BLaER1 (cell line): ENCODE measurements at regions not wholly inside any gene's neighbourhood (a gene's known extent, or its start where the extent isn't known, plus 50 kb on each side); places are given as distances from the start of the nearest gene placed in this dataset.
"Not testable (repeated sequence)": the region's sequence is repeated elsewhere in the genome, so short reads cannot be mapped to it uniquely, and the experiment has no call there.

ENCODE experiments used
- H3K27ac ChIP-seq: shearing (Covaris generic); formaldehyde crosslinking; 2 replicates; pipeline ENCODE4 v1.8.1; 2022
- H3K27me3 ChIP-seq: shearing (Covaris generic); formaldehyde crosslinking; 2 replicates; pipeline ENCODE4 v1.8.1; 2022
- H3K36me3 ChIP-seq: shearing (Covaris generic); formaldehyde crosslinking; 2 replicates; pipeline ENCODE4 v1.8.1; 2022
- H3K4me1 ChIP-seq: shearing (Covaris generic); formaldehyde crosslinking; 2 replicates; pipeline ENCODE4 v1.8.1; 2022
- H3K4me2 ChIP-seq: shearing (Covaris generic); formaldehyde crosslinking; 2 replicates; pipeline ENCODE4 v1.8.1; 2022
- H3K4me3 ChIP-seq: shearing (Covaris generic); formaldehyde crosslinking; 2 replicates; pipeline ENCODE4 v1.8.1; 2022
- H3K9ac ChIP-seq: shearing (Covaris generic); formaldehyde crosslinking; 2 replicates; pipeline ENCODE4 v1.8.1; 2022
- H3K9me3 ChIP-seq: shearing (Covaris generic); formaldehyde crosslinking; 2 replicates; pipeline ENCODE4 v1.8.1; 2022
- H4K20me1 ChIP-seq: shearing (Covaris generic); formaldehyde crosslinking; 2 replicates; pipeline ENCODE4 v1.8.1; 2022
- Cebpa-rat ChIP-seq: shearing (Covaris generic); IDR thresholded peaks from 2 replicates; pipeline ENCODE4 v1.8.1; 2022

DNA sequence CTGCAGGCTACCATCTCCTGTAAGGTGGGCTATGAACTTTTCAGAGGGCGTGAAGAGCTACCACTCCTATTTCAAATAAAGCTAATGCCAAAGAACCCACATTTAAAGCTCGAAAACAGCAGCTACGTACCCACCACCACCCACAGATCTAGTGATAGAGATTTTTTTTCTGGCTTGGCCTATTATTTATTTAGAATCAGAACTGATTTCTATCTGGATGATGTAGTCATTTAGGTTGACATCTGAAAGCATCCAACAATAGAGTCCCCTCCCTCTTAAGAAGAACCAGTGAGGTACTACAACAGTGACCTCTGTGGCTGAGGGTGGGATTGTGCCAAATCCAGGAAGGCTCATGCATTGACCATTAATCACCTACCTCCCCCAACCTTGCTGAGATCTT is 113.8 kb upstream of the ADO start:
- H3K27me3 ChIP-seq: no peaks in the 10 kb centered on the region
- no peak overlapping the region for H3K4me3 ChIP-seq
- TF ChIP-seq Cebpa-rat: no peak
- H3K9ac ChIP-seq: no peak overlapping the region
- H3K36me3 ChIP-seq: no peaks in the 10 kb centered on the region
- H3K4me1 ChIP-seq: peaks cover 53% of the 10 kb centered on the region
- peak overlapping the region; percentile 69 for H3K4me2 ChIP-seq
- H3K27ac ChIP-seq: no peak overlapping the region; the same call in 1 of the 2 replicates
- H3K9me3 ChIP-seq: peaks cover 36% of the 10 kb centered on the region
- no peaks in the 10 kb centered on the region for H4K20me1 ChIP-seq

DNA sequence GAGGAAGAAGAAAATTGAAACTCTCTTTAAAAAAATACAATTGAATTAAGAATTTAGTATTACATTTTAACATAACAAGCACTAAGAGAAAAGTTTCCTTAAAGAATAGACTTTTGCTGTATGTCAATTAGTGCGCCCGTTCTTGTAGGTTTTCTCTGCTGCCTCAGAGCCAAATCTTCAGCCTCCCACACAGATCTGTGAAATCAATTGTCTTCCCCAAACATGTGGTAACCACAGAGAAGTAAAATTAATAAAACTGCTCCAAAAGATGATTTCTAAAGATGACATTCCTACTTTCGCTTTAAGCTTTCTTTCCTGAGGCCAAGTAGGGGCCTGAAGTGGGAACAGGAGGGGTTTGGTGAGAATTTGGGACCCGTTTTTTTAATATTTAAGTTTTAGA is 113.2 kb upstream of the ADO start:
- no peak for TF ChIP-seq Cebpa-rat
- Histone ChIP-seq H3K27me3 (no peaks in the 10 kb centered on the region), H3K9me3 (peaks cover 34% of the 10 kb centered on the region), H3K4me1 (peaks cover 59% of the 10 kb centered on the region), H4K20me1 (no peaks in the 10 kb centered on the region), H3K4me2 (peak overlapping the region; percentile 30; the same call in 1 of the 2 replicates), H3K4me3 (no peak overlapping the region), H3K36me3 (no peaks in the 10 kb centered on the region), H3K27ac (0 out of 2 replicates have a peak overlapping the region, but pooled peaks have one; percentile 5), H3K9ac (no peak overlapping the region)

DNA sequence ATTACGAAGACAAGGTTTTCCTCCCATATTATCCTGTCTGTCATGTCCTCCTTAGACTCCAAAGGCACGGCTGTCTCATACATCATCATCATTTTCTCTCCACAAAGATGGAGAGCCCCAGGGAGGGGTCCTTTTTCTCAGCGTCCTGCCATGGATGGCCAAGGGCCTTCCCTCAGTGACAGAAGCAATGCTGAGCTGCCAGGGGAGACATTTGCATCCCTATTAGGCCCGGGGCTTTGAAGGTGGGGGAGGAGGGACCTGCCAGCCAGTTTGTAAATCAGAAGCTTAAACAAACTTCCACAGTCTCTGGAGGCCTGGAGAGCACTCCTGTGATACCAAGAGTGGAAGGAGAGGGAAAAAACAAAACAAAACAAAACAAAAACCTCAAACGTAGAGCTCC is 112.4 kb upstream of the ADO start:
- Histone ChIP-seq H3K4me2 (no peak overlapping the region), H3K4me1 (peaks cover 67% of the 10 kb centered on the region), H3K9ac (no peak overlapping the region), H3K27me3 (no peaks in the 10 kb centered on the region), H4K20me1 (no peaks in the 10 kb centered on the region), H3K9me3 (peaks cover 26% of the 10 kb centered on the region), H3K27ac (no peak overlapping the region), H3K4me3 (no peak overlapping the region), H3K36me3 (no peaks in the 10 kb centered on the region)
- no peak for TF ChIP-seq Cebpa-rat

DNA sequence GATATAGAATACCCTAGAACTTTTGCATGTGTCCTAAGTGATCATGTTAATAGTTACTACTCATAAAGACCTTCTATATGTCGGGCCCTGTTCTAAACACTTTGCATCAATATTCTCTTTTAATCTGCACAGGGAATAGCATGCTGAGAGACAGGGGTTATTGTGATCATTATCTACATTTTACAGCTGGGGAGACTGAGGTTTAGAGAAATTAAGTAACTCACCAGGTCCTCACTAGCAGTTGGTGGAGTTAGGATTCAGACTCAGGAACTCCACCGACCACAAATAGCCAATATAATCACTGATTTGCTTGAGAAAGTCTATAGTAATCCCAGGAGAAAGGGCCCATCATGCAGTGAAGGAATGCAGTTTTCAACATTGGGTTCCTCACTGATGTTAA is 111.2 kb upstream of the ADO start:
- Histone ChIP-seq H3K9me3 (peaks cover 21% of the 10 kb centered on the region), H4K20me1 (no peaks in the 10 kb centered on the region), H3K36me3 (no peaks in the 10 kb centered on the region), H3K4me3 (no peak overlapping the region), H3K9ac (no peak overlapping the region), H3K4me1 (peaks cover 68% of the 10 kb centered on the region), H3K27me3 (no peaks in the 10 kb centered on the region), H3K4me2 (peak overlapping the region; percentile 12), H3K27ac (0 out of 2 replicates have a peak overlapping the region, but pooled peaks have one; percentile 7)
- no peak for TF ChIP-seq Cebpa-rat

DNA sequence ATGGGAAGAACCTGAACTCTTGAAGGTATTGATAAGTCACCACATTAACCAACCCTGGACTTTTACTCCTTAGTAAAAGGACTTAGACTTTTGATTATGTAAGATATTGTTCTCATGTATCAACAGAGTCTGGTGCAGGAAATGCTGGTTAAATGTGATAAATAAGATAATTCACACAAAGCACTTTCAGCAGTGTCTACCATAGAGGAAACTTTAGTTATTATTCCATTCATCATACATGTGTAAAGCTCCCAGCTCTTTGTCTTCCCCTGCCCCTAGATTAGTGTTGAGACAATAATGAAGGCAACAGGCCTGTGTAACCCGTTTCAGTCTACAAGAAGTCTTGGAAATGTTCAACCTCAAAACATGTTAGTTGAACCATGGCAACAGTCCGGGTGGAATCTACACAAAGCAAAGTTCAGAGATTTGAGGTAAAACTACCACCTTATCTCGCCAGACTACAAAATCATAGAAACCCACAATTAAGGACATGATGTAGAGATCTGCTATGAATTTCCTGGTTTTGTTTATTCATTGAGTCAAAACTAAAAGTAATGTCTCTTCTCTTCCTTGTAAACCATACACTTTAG is 109.9 kb upstream of the ADO start:
- Histone ChIP-seq H3K9me3 (peaks cover 31% of the 10 kb centered on the region), H3K4me3 (no peak overlapping the region), H3K4me1 (peaks cover 59% of the 10 kb centered on the region), H3K27ac (no peak overlapping the region), H3K4me2 (no peak overlapping the region), H3K9ac (no peak overlapping the region), H3K27me3 (no peaks in the 10 kb centered on the region), H3K36me3 (no peaks in the 10 kb centered on the region), H4K20me1 (no peaks in the 10 kb centered on the region)
- TF ChIP-seq Cebpa-rat: no peak

DNA sequence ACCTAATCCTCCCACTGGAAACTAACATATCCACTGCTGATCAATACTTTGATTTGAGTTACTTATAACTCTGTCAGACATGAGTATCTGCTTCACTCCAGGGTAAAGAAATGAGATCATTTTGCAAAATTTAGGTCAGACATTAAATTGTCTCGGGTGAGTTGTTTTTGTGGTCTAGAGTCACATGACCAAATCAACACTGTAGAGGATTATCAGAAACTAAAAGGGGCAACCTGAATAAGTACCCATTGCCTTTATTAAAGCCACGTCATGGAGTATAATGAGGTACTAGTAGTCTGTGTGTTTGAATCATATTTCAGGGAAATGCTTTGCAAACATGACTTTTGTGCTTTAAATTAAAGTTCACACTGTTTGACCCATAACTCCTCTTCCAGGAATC is 107.7 kb upstream of the ADO start:
- H3K27me3 ChIP-seq: no peaks in the 10 kb centered on the region
- peaks cover 37% of the 10 kb centered on the region for H3K4me1 ChIP-seq
- H3K36me3 ChIP-seq: no peaks in the 10 kb centered on the region
- H3K9me3 ChIP-seq: peaks cover 42% of the 10 kb centered on the region
- peak overlapping the region; percentile 49 for H3K4me2 ChIP-seq
- no peak overlapping the region for H3K4me3 ChIP-seq
- H3K9ac ChIP-seq: no peak overlapping the region
- H3K27ac ChIP-seq: no peak overlapping the region
- H4K20me1 ChIP-seq: no peaks in the 10 kb centered on the region
- TF ChIP-seq Cebpa-rat: no peak

DNA sequence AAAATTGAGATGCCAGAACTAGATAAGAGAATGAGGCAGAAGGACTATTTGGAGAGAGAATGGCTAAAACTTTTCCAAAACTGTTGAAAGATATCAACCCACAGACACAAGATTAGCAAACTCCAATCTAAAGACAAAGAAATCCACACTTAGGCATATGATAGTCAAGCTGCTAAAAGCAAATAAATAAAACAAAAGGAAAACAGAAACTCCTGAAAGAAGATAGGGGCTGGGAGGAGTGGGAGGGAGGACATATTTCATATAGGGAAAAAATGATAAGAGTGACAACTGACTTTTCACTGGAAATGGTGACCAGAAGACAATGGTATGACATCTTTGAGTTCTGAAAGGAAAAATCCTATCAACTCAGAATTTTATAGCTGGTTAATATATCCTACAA is 105.4 kb upstream of the ADO start:
- Histone ChIP-seq H3K27me3 (no peaks in the 10 kb centered on the region), H3K27ac (no peak overlapping the region), H3K9ac (no peak overlapping the region), H3K36me3 (no peaks in the 10 kb centered on the region), H3K4me2 (no peak overlapping the region), H3K9me3 (peaks cover 39% of the 10 kb centered on the region), H3K4me3 (no peak overlapping the region), H3K4me1 (peaks cover 25% of the 10 kb centered on the region), H4K20me1 (no peaks in the 10 kb centered on the region)
- TF ChIP-seq Cebpa-rat: no peak

DNA sequence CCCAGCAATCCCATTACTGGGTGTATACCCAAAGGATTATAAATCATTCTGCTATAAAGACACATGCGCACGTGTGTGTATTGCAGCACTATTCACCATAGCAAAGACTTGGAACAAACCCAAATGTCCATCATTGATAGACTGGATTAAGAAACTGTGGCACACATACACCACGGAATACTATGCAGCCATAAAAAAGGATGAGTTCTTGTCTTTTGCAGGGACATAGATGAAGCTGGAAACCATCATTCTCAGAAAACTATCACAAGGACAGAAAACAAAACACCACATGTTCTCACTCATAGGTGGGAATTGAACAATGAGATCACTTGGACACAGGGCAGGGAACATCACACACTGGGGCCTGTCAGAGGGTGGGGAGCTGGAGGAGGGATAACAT is 100.4 kb upstream of the ADO start:
- H3K4me3 ChIP-seq, H3K9ac ChIP-seq, H4K20me1 ChIP-seq, H3K36me3 ChIP-seq, H3K27ac ChIP-seq, H3K27me3 ChIP-seq, H3K4me2 ChIP-seq: not testable (repeated sequence)
- Histone ChIP-seq H3K9me3 (peaks cover 28% of the 10 kb centered on the region), H3K4me1 (peaks cover 19% of the 10 kb centered on the region)

DNA sequence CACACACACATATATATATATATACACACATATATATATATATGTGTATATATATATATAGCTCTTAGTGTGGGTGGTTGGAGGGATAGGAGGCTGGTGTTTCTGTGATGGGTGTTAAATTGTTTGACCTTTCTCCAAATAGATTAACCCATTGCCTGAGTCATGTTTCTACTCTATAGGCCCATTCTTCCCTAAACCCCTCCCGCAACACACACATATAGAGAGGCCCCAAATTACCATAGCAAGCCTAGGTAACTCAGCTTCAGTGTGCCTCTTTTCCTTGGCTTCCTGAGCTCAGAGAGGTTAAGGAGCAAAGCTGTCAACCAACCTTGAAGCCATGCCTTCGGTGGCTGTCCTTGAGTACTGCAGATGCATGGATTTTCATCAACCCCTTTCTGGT is 98.7 kb upstream of the ADO start:
- Histone ChIP-seq H3K4me3 (no peak overlapping the region), H3K27ac (no peak overlapping the region), H3K27me3 (no peaks in the 10 kb centered on the region), H4K20me1 (no peaks in the 10 kb centered on the region), H3K4me2 (no peak overlapping the region), H3K36me3 (no peaks in the 10 kb centered on the region), H3K9me3 (peaks cover 22% of the 10 kb centered on the region), H3K4me1 (peaks cover 28% of the 10 kb centered on the region), H3K9ac (no peak overlapping the region)
- no peak for TF ChIP-seq Cebpa-rat

DNA sequence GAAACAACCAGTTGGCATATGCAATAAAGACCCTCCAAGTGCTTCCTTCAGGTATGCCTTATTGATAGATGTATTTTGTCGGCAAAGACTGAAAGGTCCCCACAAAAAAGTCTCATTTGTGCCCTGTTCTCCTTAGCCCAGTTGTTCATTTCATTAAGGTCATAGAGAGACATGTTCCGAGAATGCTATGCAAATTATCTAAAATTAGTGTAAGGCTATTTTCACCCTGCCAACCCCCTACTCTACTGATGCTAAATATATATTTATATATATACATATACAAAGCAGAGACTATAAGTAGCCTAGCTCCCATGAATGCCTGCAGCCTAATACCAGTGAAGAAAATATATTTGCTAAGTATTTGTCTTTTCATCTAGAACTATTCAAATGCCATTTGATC is 96.7 kb upstream of the ADO start:
- Histone ChIP-seq H3K36me3 (no peaks in the 10 kb centered on the region), H3K27ac (0 out of 2 replicates have a peak overlapping the region, but pooled peaks have one; percentile 57), H3K9me3 (peaks cover 26% of the 10 kb centered on the region), H3K4me3 (no peak overlapping the region), H4K20me1 (no peaks in the 10 kb centered on the region), H3K9ac (no peak overlapping the region), H3K4me2 (peak overlapping the region; percentile 75), H3K27me3 (no peaks in the 10 kb centered on the region), H3K4me1 (peaks cover 28% of the 10 kb centered on the region)
- TF ChIP-seq Cebpa-rat: no peak

DNA sequence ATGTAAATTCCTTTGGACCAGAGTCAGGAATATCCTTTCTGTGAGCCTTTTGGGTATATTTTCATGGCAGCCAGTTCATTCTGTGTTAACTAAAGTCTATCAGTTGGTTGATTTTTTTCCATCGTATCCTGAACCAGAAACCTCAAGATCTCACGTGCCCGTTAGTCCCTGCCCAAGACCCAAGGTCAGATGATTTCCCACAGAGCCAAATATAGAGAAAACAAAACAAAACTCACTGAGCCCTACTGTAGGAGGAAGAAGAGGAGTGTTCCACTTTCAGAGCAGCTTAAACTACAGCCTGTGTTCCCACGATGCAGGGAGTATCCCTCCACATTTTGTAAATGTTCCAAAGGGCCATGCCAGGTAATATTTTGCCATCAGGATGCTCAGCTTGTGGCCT is 96.0 kb upstream of the ADO start:
- Histone ChIP-seq H3K4me3 (peak overlapping the region; percentile 22; the same call in 1 of the 2 replicates), H4K20me1 (no peaks in the 10 kb centered on the region), H3K27ac (peak overlapping the region; percentile 57), H3K36me3 (no peaks in the 10 kb centered on the region), H3K9me3 (peaks cover 22% of the 10 kb centered on the region), H3K4me1 (peaks cover 28% of the 10 kb centered on the region), H3K9ac (no peak overlapping the region), H3K27me3 (no peaks in the 10 kb centered on the region), H3K4me2 (peak overlapping the region; percentile 75)
- no peak for TF ChIP-seq Cebpa-rat
